GM12872 (cell line): ENCODE measurements at regions not wholly inside any gene's neighbourhood (a gene's known extent, or its start where the extent isn't known, plus 50 kb on each side); places are given as distances from the start of the nearest gene placed in this dataset.

Source experiments
- CTCF ChIP-seq: IDR thresholded peaks from 3 replicates; pipeline ENCODE4 v1.5.1; 2011; ENCODE audit warnings: low read depth, mild to moderate bottlenecking, low read length, moderate library complexity; ENCODE audit not compliant: insufficient read depth

GRCh38 chr5:136600306-136600705 lies 235.0 kb upstream of the TRPC7 start:
- no peak for TF ChIP-seq CTCF

- TF ChIP-seq CTCF: no peak
These were observed 233.6 kb upstream of the TRPC7 start for GRCh38 chr5:136598802-136599404.

GRCh38 chr5:136594416-136594815 lies 229.1 kb upstream of the TRPC7 start:
- TF ChIP-seq CTCF: no peak

GRCh38 chr5:136590581-136590980 lies 225.2 kb upstream of the TRPC7 start:
- no peak for TF ChIP-seq CTCF

GRCh38 chr5:136586196-136586595 lies 220.9 kb upstream of the TRPC7 start:
- no peak for TF ChIP-seq CTCF

- TF ChIP-seq CTCF: no peak
These were observed 219.1 kb upstream of the TRPC7 start for GRCh38 chr5:136584474-136584873.

GRCh38 chr5:136579238-136579637 lies 213.9 kb upstream of the TRPC7 start:
- TF ChIP-seq CTCF: no peak
